Breast epithelium (tissue), 4 donors: ENCODE measurements at regions not wholly inside any gene's neighbourhood (a gene's known extent, or its start where the extent isn't known, plus 50 kb on each side); places are given as distances from the start of the nearest gene placed in this dataset.
"Not testable (repeated sequence)": the region's sequence is repeated elsewhere in the genome, so short reads cannot be mapped to it uniquely, and the experiment has no call there.

Source experiments
- DNase-seq, 2 donors: peaks; one replicate each; pipeline ENCODE4 v3.0.0-alpha.2; 2019; ENCODE audit warnings: low spot score in 2 of 2
- H3K27ac ChIP-seq, 2 donors: fragments of 200-600 bp; sonication (generic) in 1 of 2; one replicate each; pipeline ENCODE4 v1.5.1; 2016 to 2019; ENCODE audit warnings: mild to moderate bottlenecking in 1 of 2
- H3K27me3 ChIP-seq, 2 donors: fragments of 200-600 bp; sonication (generic) in 1 of 2; one replicate each; pipeline versions ENCODE4 v1.5.1 to v1.6.0; 2017 to 2019; ENCODE audit warnings: control low read depth in 1 of 2, mild to moderate bottlenecking in 1 of 2
- H3K36me3 ChIP-seq: fragments of 200-600 bp; one replicate; pipeline ENCODE4 v1.5.1; 2019
- H3K4me1 ChIP-seq, 2 donors: fragments of 200-600 bp; sonication (generic); one replicate each; pipeline ENCODE4 v1.5.1; 2016 to 2019; ENCODE audit warnings: control low read depth in 1 of 2
- H3K4me3 ChIP-seq, 3 donors: fragments of 200-600 bp; sonication (generic); 1 replicate in 2 of 3; 2 replicates in 1 of 3; pipeline ENCODE4 v1.5.1; 2016 to 2019; ENCODE audit warnings: mild to moderate bottlenecking in 3 of 3, moderate library complexity in 2 of 3
- H3K9me3 ChIP-seq, 2 donors: fragments of 200-600 bp; sonication (generic) in 1 of 2; one replicate each; pipeline ENCODE4 v1.5.1; 2016 to 2019; ENCODE audit warnings: control low read depth in 1 of 2
- CTCF ChIP-seq, 3 donors: fragments of 450-650 bp; IDR thresholded peaks; one replicate each; pipeline ENCODE4 v1.5.1; 2016 to 2017; ENCODE audit warnings: antibody characterized with exemption in 3 of 3, mild to moderate bottlenecking in 3 of 3, moderate library complexity in 3 of 3
- POLR2A ChIP-seq: fragments of 450-650 bp; IDR thresholded peaks from one replicate; pipeline ENCODE4 v1.6.1; 2016; ENCODE audit warnings: antibody characterized with exemption, mild to moderate bottlenecking, moderate library complexity
- POLR2AphosphoS5 ChIP-seq, 3 donors: sonication (generic); formaldehyde crosslinking; IDR thresholded peaks; one replicate each; pipeline ENCODE4 v1.6.1; 2017; ENCODE audit warnings: antibody characterized with exemption in 3 of 3
- intact Hi-C: fragments of 100-400 bp; cut with DNase I; formaldehyde crosslinking; loops from one replicate; pipeline ENCODE4 v1.15.1; 2023; ENCODE audit warnings: low total_unique reads

- H3K4me3 ChIP-seq: no peak overlapping the region
- no peak overlapping the region for H3K27ac ChIP-seq
- no peak for TF ChIP-seq CTCF (IDR thresholded peaks at IDR 0.05)
- no peak for TF ChIP-seq POLR2A
- TF ChIP-seq POLR2AphosphoS5 (IDR thresholded peaks at IDR 0.05): no peak
- no peaks in the 10 kb centered on the region for H3K4me1 ChIP-seq
- intact Hi-C loops: no loop called here
- no peaks in the 10 kb centered on the region for H3K36me3 ChIP-seq
- no peaks in the 10 kb centered on the region for H3K27me3 ChIP-seq
- DNase-seq: no peak
- H3K9me3 ChIP-seq: no peaks in the 10 kb centered on the region
Observed at GRCh38 chr12:74595696-74596095, 58.1 kb downstream of the ATXN7L3B start.

GRCh38 chr12:74598819-74599218 is 61.2 kb downstream of the ATXN7L3B start:
- TF ChIP-seq POLR2A (no peak), CTCF (IDR thresholded peaks at IDR 0.05) (no peak)
- H3K4me1 ChIP-seq: no peaks in the 10 kb centered on the region
- H3K27me3 ChIP-seq: no peaks in the 10 kb centered on the region
- H3K4me3 ChIP-seq: no peak overlapping the region
- H3K36me3 ChIP-seq: no peaks in the 10 kb centered on the region
- no peak overlapping the region for H3K27ac ChIP-seq
- no peaks in the 10 kb centered on the region for H3K9me3 ChIP-seq
- DNase-seq: no peak
- intact Hi-C loops: no loop called here

DNA sequence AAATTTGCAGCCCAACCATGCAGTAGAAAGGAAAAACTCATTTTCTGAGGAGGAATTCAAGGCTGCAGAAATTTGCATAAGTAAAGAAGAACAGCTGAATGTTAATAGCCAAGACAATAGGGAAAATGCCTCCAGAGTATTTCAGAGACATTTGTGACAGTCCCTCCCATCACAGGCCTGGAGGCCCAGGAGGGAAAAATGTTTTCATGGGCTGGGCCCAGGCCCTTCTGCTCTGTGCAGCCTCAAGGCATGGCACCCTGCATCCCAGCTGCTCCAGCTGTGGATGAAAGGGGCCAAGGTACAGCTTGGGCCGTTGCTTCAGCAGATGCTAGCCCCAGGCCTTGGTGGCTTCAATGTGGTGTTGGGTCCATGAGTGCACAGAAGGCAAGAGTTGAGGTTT is 62.3 kb downstream of the ATXN7L3B start:
- no peaks in the 10 kb centered on the region for H3K36me3 ChIP-seq
- H3K27me3 ChIP-seq: no peaks in the 10 kb centered on the region
- no peak for TF ChIP-seq CTCF (IDR thresholded peaks at IDR 0.05)
- no peak for TF ChIP-seq POLR2AphosphoS5 (IDR thresholded peaks at IDR 0.05)
- no peak for TF ChIP-seq POLR2A
- H3K9me3 ChIP-seq: no peaks in the 10 kb centered on the region
- H3K4me1 ChIP-seq: no peaks in the 10 kb centered on the region
- no peak for DNase-seq
- no peak overlapping the region for H3K27ac ChIP-seq
- intact Hi-C loops: no loop called here
- H3K4me3 ChIP-seq: no peak overlapping the region

GRCh38 chr12:74600817-74601216 is 63.2 kb downstream of the ATXN7L3B start:
- DNase-seq, H3K4me3 ChIP-seq, H3K9me3 ChIP-seq, H3K4me1 ChIP-seq, H3K36me3 ChIP-seq, H3K27me3 ChIP-seq, H3K27ac ChIP-seq, intact Hi-C loops: not testable (repeated sequence)

- no peaks in the 10 kb centered on the region for H3K27me3 ChIP-seq
Observed at GRCh38 chr12:74602881-74603672, 65.4 kb downstream of the ATXN7L3B start.

More at GRCh38 chr12:74602881-74603672, 65.4 kb downstream of the ATXN7L3B start:
- no peaks in the 10 kb centered on the region for H3K9me3 ChIP-seq
- TF ChIP-seq CTCF (IDR thresholded peaks at IDR 0.05): no peak
- TF ChIP-seq POLR2A: no peak
- no peak for TF ChIP-seq POLR2AphosphoS5 (IDR thresholded peaks at IDR 0.05)
- H3K27ac ChIP-seq: no peak overlapping the region
- no peak for DNase-seq
- no peaks in the 10 kb centered on the region for H3K4me1 ChIP-seq
- intact Hi-C loops: no loop called here
- H3K36me3 ChIP-seq: no peaks in the 10 kb centered on the region
- no peak overlapping the region for H3K4me3 ChIP-seq
